Subcutaneous abdominal adipose tissue (tissue), 5 donors: ENCODE measurements at regions not wholly inside any gene's neighbourhood (a gene's known extent, or its start where the extent isn't known, plus 50 kb on each side); places are given as distances from the start of the nearest gene placed in this dataset.

ENCODE experiments used
- H3K27ac ChIP-seq: one replicate; pipeline ENCODE4 v1.7.0; 2013; ENCODE audit warnings: low read depth, mild to moderate bottlenecking, inconsistent platforms, low read length, moderate library complexity
- H3K27me3 ChIP-seq, 5 donors: one replicate each; pipeline ENCODE4 v1.7.0; 2013; ENCODE audit warnings: low read length in 5 of 5, inconsistent platforms in 1 of 5; ENCODE audit not compliant: control insufficient read depth in 5 of 5, insufficient read depth in 4 of 5
- H3K36me3 ChIP-seq, 5 donors: one replicate each; pipeline ENCODE4 v1.7.0; 2013; ENCODE audit warnings: low read length in 5 of 5; ENCODE audit not compliant: control insufficient read depth in 5 of 5, insufficient read depth in 5 of 5
- H3K4me1 ChIP-seq, 5 donors: one replicate each; pipeline ENCODE4 v1.7.0; 2013; ENCODE audit warnings: low read length in 5 of 5, mild to moderate bottlenecking in 3 of 5, moderate library complexity in 1 of 5; ENCODE audit not compliant: control insufficient read depth in 5 of 5, insufficient read depth in 5 of 5
- H3K4me3 ChIP-seq, 5 donors: one replicate each; pipeline ENCODE4 v1.7.0; 2013; ENCODE audit warnings: low read length in 5 of 5, low read depth in 1 of 5
- H3K9ac ChIP-seq, 5 donors: one replicate each; pipeline ENCODE4 v1.7.0; 2013; ENCODE audit warnings: low read length in 5 of 5, mild to moderate bottlenecking in 4 of 5, moderate library complexity in 3 of 5
- H3K9me3 ChIP-seq, 5 donors: one replicate each; pipeline ENCODE4 v1.7.0; 2013; ENCODE audit warnings: low read length in 5 of 5; ENCODE audit not compliant: control insufficient read depth in 5 of 5
- donor health status: healthy.
- donor health status: healthy.
- donor health status: healthy.
- donor health status: healthy.
- donor health status: healthy.

- H3K9ac ChIP-seq: no peak overlapping the region
- peaks cover 11 to 26% (median 12%) of the 10 kb centered on the region in 5 donors for H3K27me3 ChIP-seq
- peaks cover 0 to 14% (median 9%) of the 10 kb centered on the region in 5 donors for H3K9me3 ChIP-seq
- H3K27ac ChIP-seq: no peak overlapping the region
- H3K4me1 ChIP-seq: no peaks in the 10 kb centered on the region
- H3K36me3 ChIP-seq: no peaks in the 10 kb centered on the region
- no peak overlapping the region for H3K4me3 ChIP-seq
Observed at GRCh38 chr12:113727651-113728061, 238.5 kb downstream of the RBM19 start.

DNA sequence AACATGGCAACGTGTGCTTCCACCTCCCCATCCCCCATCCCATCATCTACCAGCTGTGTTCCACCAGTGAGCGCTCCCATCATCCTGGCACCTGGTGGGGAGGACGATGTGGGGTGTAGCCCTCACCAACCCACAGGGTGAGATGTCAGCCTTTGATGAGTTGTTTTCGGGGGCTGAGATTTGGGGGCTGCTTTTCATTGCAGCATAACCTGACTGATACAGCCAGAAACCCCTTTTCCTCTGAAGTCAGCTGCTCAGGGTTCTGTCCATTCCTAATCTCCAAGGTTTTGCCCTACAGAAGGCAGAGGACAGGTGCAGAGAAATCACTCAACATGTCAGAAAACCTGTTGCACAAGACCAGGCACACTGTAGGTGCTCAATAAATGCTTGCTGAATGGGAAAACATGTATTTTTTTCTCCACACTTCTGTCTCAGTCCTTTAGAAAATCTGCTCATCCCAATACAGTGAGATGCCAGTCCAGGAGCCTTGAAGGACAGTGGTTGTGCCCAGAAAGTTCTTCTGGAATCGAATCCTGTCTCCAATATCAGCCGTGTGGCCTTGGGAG lies 239.8 kb downstream of the RBM19 start:
- H3K4me1 ChIP-seq: no peaks in the 10 kb centered on the region
- H3K9me3 ChIP-seq: peaks cover 0 to 14% (median 9%) of the 10 kb centered on the region in 5 donors
- no peaks in the 10 kb centered on the region for H3K36me3 ChIP-seq
- no peak overlapping the region for H3K9ac ChIP-seq
- no peak overlapping the region for H3K27ac ChIP-seq
- peaks cover 11 to 24% (median 16%) of the 10 kb centered on the region in 5 donors for H3K27me3 ChIP-seq
- H3K4me3 ChIP-seq: no peak overlapping the region

GRCh38 chr12:113725557-113725876 lies 240.6 kb downstream of the RBM19 start:
- H3K27ac ChIP-seq: no peak overlapping the region
- no peak overlapping the region for H3K9ac ChIP-seq
- H3K4me1 ChIP-seq: no peaks in the 10 kb centered on the region
- H3K9me3 ChIP-seq: peaks cover 0 to 14% (median 9%) of the 10 kb centered on the region in 5 donors
- no peak overlapping the region for H3K4me3 ChIP-seq
- H3K36me3 ChIP-seq: no peaks in the 10 kb centered on the region
- H3K27me3 ChIP-seq: peaks cover 9 to 24% (median 16%) of the 10 kb centered on the region in 5 donors

DNA sequence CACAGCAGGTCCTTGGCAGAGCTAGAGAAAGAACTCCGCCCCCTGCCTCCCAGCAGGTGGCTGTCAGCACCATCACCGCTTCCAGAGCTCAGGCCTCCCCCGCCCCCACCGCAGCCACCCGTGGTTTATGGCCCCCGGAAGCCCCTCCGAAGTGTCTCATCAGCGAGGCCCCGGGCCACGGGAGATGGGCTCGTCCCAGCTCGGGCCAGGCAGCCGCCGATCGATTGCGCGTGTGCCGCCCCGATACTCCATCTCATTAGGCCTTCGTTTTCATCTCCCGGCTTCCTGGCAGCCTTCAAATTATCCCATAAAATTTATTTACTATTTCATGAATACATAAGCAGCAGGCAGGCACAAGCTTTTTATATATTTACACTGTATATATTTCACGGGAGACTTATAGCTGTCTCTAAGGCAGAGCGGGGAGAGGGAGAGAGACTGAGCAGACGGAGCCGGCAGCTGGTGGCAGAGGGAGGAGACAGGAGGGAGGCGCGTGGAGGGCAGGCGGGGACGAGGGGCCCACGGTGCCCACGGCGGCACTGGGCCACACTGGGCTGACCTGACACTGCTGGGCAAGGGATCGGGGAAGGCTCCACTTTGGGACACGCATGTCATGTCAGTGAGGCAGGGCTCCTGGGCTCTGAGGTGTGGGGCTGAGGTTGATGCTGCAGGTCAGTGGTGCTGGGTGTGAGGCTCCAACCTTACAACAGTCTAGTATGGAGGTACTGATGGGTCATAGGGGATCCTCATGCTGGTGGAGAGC lies 241.2 kb downstream of the RBM19 start:
- no peaks in the 10 kb centered on the region for H3K36me3 ChIP-seq
- peaks cover 7 to 25% (median 16%) of the 10 kb centered on the region in 5 donors for H3K27me3 ChIP-seq
- H3K4me3 ChIP-seq: no peak overlapping the region
- H3K4me1 ChIP-seq: no peaks in the 10 kb centered on the region
- no peak overlapping the region for H3K27ac ChIP-seq
- H3K9ac ChIP-seq: no peak overlapping the region
- peaks cover 0 to 14% (median 9%) of the 10 kb centered on the region in 5 donors for H3K9me3 ChIP-seq

GRCh38 chr12:113723631-113724030 lies 242.5 kb downstream of the RBM19 start:
- Histone ChIP-seq H3K9ac (no peak overlapping the region), H3K27ac (no peak overlapping the region), H3K27me3 (peaks cover 7 to 23% (median 15%) of the 10 kb centered on the region in 5 donors), H3K36me3 (no peaks in the 10 kb centered on the region), H3K4me3 (no peak overlapping the region), H3K4me1 (no peaks in the 10 kb centered on the region), H3K9me3 (peaks cover 0 to 14% (median 9%) of the 10 kb centered on the region in 5 donors)

- H3K36me3 ChIP-seq: no peaks in the 10 kb centered on the region
- no peak overlapping the region for H3K27ac ChIP-seq
- H3K9me3 ChIP-seq: peaks cover 0 to 14% (median 9%) of the 10 kb centered on the region in 5 donors
- no peak overlapping the region for H3K4me3 ChIP-seq
- no peaks in the 10 kb centered on the region for H3K4me1 ChIP-seq
- H3K9ac ChIP-seq: no peak overlapping the region
- peaks cover 7 to 23% (median 15%) of the 10 kb centered on the region in 5 donors for H3K27me3 ChIP-seq
Observed at GRCh38 chr12:113722747-113723146, 243.4 kb downstream of the RBM19 start.

DNA sequence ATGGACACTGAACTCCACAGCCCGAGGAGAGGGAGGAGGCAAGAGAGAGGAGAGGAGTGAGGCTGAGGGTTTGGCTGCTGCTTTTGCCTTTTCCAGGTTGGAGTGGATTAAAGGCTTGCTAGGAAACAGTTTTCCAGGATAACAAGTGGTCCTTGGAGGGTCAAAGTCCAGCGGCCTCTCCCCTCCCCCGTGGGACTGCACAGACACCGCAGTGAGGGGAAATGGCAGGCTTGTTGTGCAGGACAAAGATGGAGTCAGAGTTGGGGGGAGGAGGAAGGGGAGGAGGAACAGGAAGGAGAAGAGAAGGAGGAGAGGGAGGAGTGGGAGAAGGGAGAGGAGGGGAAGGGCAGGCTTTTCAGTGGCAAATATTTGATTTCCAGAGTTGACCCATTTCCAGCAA lies 245.5 kb downstream of the RBM19 start:
- no peaks in the 10 kb centered on the region for H3K4me1 ChIP-seq
- no peaks in the 10 kb centered on the region for H3K36me3 ChIP-seq
- peaks cover 4 to 18% (median 10%) of the 10 kb centered on the region in 5 donors for H3K27me3 ChIP-seq
- no peak overlapping the region for H3K4me3 ChIP-seq
- H3K9me3 ChIP-seq: peaks cover 0 to 9% (median 8%) of the 10 kb centered on the region in 5 donors
- H3K27ac ChIP-seq: no peak overlapping the region
- H3K9ac ChIP-seq: no peak overlapping the region

DNA sequence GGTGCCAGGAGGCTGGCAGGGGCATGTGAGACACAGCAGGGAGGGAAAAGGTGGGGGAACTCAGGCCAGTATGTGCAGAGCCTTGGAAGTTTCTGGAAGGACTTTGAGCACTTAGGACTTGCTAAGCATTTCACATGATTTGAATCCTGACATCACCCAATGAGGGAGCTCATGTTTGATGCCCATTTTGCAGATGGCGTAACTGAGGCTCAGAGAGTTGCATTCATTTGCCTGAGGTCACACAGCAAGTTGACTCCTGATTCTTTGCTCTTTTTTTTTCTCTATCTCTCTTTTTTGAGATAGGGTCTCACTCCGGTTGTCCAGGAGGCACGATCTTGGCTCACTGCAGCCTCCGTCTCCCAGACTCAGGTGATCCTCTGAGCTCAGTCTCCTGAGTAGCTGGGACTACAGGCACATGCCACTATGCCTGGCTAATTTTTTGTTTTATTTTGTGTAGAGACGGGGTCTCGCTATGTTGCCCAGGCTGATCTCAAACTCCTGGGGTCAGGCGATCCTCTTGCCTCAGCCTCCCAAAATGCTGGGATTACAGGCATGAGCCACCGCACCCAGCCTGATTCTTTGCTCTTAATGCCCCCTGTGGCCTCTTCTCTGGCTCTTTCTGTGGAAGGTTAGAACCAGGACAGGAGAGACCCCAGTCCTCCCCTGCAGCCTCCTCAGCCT lies 246.1 kb downstream of the RBM19 start:
- H3K9ac ChIP-seq: no peak overlapping the region
- peaks cover 0 to 7% (median 7%) of the 10 kb centered on the region in 5 donors for H3K9me3 ChIP-seq
- H3K36me3 ChIP-seq: no peaks in the 10 kb centered on the region
- no peaks in the 10 kb centered on the region for H3K4me1 ChIP-seq
- no peak overlapping the region for H3K27ac ChIP-seq
- H3K27me3 ChIP-seq: peaks cover 3 to 12% (median 4%) of the 10 kb centered on the region in 5 donors
- H3K4me3 ChIP-seq: no peak overlapping the region

GRCh38 chr12:113713156-113713555 lies 241.5 kb upstream of the LHX5 start:
- Histone ChIP-seq H3K9ac (no peak overlapping the region), H3K9me3 (peaks cover 4 to 24% (median 17%) of the 10 kb centered on the region in 5 donors), H3K4me3 (no peak overlapping the region), H3K27ac (no peak overlapping the region), H3K36me3 (no peaks in the 10 kb centered on the region), H3K4me1 (no peaks in the 10 kb centered on the region), H3K27me3 (peaks cover 0 to 12% (median 0%) of the 10 kb centered on the region in 5 donors)

DNA sequence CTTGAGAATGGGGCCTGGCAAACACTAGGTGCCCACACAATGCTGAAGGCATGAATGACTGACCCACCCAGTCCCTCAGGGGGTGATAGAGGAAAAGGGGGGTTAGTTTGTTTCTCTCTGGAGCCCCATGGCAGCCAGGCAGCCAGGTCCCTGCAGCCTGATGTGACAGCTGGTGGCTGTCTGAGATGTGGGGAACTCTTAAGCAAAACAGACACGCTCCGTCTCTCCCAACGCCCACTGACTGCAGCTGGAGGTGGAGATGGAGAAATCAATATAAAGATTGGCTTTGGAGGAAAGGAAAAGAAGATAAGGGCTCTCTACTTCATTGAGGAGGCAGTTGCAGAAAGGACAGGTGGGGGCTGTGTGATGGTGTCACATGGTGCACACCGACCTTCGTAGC lies 240.8 kb upstream of the LHX5 start:
- Histone ChIP-seq H3K9me3 (peaks cover 4 to 24% (median 17%) of the 10 kb centered on the region in 5 donors), H3K9ac (no peak overlapping the region), H3K36me3 (no peaks in the 10 kb centered on the region), H3K4me3 (no peak overlapping the region), H3K27ac (no peak overlapping the region), H3K27me3 (peaks cover 0 to 12% (median 0%) of the 10 kb centered on the region in 5 donors), H3K4me1 (no peaks in the 10 kb centered on the region)
